ENCODE measurements at regions not wholly inside any gene's neighbourhood (a gene's known extent, or its start where the extent isn't known, plus 50 kb on each side); places are given as distances from the start of the nearest gene placed in this dataset.

- no peak overlapping the region for H3K4me3 ChIP-seq (ENCODE audit: insufficient read depth, low read depth, low read length)
- no peaks in the 10 kb centered on the region for H3K9me3 Mint-ChIP-seq (ENCODE audit: unreplicated experiment)
- H3K27ac Mint-ChIP-seq (ENCODE audit: unreplicated experiment), result no peak overlapping the region
- H3K36me3 ChIP-seq (ENCODE audit: insufficient read depth, low read length), result no peaks in the 10 kb centered on the region
- no peak overlapping the region for H3K27ac ChIP-seq (ENCODE audit: low read depth, low read length)
- no peak overlapping the region for H3K4me3 Mint-ChIP-seq (ENCODE audit: unreplicated experiment)
- FAIRE-seq (no peak), DNase-seq (ENCODE audit: low read depth) (no peak)
- TF ChIP-seq, protein P1, sequence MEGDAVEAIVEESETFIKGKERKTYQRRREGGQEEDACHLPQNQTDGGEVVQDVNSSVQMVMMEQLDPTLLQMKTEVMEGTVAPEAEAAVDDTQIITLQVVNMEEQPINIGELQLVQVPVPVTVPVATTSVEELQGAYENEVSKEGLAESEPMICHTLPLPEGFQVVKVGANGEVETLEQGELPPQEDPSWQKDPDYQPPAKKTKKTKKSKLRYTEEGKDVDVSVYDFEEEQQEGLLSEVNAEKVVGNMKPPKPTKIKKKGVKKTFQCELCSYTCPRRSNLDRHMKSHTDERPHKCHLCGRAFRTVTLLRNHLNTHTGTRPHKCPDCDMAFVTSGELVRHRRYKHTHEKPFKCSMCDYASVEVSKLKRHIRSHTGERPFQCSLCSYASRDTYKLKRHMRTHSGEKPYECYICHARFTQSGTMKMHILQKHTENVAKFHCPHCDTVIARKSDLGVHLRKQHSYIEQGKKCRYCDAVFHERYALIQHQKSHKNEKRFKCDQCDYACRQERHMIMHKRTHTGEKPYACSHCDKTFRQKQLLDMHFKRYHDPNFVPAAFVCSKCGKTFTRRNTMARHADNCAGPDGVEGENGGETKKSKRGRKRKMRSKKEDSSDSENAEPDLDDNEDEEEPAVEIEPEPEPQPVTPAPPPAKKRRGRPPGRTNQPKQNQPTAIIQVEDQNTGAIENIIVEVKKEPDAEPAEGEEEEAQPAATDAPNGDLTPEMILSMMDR (IDR thresholded peaks at IDR 0.05; ENCODE audit: insufficient read depth, low read depth, low read length), result no peak
- no peak for TF ChIP-seq EZH2 (IDR thresholded peaks at IDR 0.05; ENCODE audit: insufficient read depth, low read length)
- H3K4me1 ChIP-seq (ENCODE audit: insufficient read depth, low read length), result no peaks in the 10 kb centered on the region
- no peaks in the 10 kb centered on the region for H4K20me1 ChIP-seq (ENCODE audit: insufficient read depth, low read length)
- no peaks in the 10 kb centered on the region for H3K79me2 ChIP-seq (ENCODE audit: insufficient read depth, low read length)
- H2AFZ ChIP-seq (ENCODE audit: low read depth, low read length), result no peak overlapping the region
- H3K9ac ChIP-seq (ENCODE audit: low read length), result no peak overlapping the region
- no peaks in the 10 kb centered on the region for H3K4me1 Mint-ChIP-seq (ENCODE audit: low read depth, unreplicated experiment)
- no peaks in the 10 kb centered on the region for H3K9me3 ChIP-seq (ENCODE audit: insufficient read depth, low read depth, low read length)
- H3K27me3 ChIP-seq (ENCODE audit: insufficient read depth, low read length), result no peaks in the 10 kb centered on the region
- no peaks in the 10 kb centered on the region for H3K36me3 Mint-ChIP-seq (ENCODE audit: low read depth, unreplicated experiment)
- H3K27me3 Mint-ChIP-seq (ENCODE audit: low read depth, unreplicated experiment), result peaks cover 2% of the 10 kb centered on the region
- H3K4me2 ChIP-seq (ENCODE audit: low read length), result no peak overlapping the region
Measured at GRCh38 chr11:104510169-104510568, 346.2 kb upstream of the PDGFD start.

- no peaks in the 10 kb centered on the region for H3K27me3 Mint-ChIP-seq (ENCODE audit: low read depth, unreplicated experiment)
Measured at GRCh38 chr11:104490182-104490581, 326.2 kb upstream of the PDGFD start.

GRCh38 chr11:104488561-104488960 is 324.6 kb upstream of the PDGFD start:
- H3K27me3 ChIP-seq (ENCODE audit: insufficient read depth, low read length), result no peaks in the 10 kb centered on the region
- no peak overlapping the region for H3K27ac Mint-ChIP-seq (ENCODE audit: unreplicated experiment)
- no peak overlapping the region for H3K4me2 ChIP-seq (ENCODE audit: low read length)
- no peaks in the 10 kb centered on the region for H4K20me1 ChIP-seq (ENCODE audit: insufficient read depth, low read length)
- H3K9ac ChIP-seq (ENCODE audit: low read length), result no peak overlapping the region
- peaks cover 19% of the 10 kb centered on the region for H3K9me3 Mint-ChIP-seq (ENCODE audit: unreplicated experiment)
- peaks cover 20% of the 10 kb centered on the region for H3K9me3 ChIP-seq (ENCODE audit: insufficient read depth, low read depth, low read length)
- H3K4me3 Mint-ChIP-seq (ENCODE audit: unreplicated experiment), result no peak overlapping the region
- H3K4me3 ChIP-seq (ENCODE audit: insufficient read depth, low read depth, low read length), result no peak overlapping the region
- H3K4me1 ChIP-seq (ENCODE audit: insufficient read depth, low read length), result no peaks in the 10 kb centered on the region
- peaks cover 3% of the 10 kb centered on the region for H3K4me1 Mint-ChIP-seq (ENCODE audit: low read depth, unreplicated experiment)
- FAIRE-seq, result no peak
- H3K36me3 Mint-ChIP-seq (ENCODE audit: low read depth, unreplicated experiment), result no peaks in the 10 kb centered on the region
- no peaks in the 10 kb centered on the region for H3K79me2 ChIP-seq (ENCODE audit: insufficient read depth, low read length)
- no peak overlapping the region for H2AFZ ChIP-seq (ENCODE audit: low read depth, low read length)
- no peak for TF ChIP-seq EZH2 (IDR thresholded peaks at IDR 0.05; ENCODE audit: insufficient read depth, low read length)
- H3K27ac ChIP-seq (ENCODE audit: low read depth, low read length), result no peak overlapping the region
- H3K27me3 Mint-ChIP-seq (ENCODE audit: low read depth, unreplicated experiment), result no peaks in the 10 kb centered on the region
- no peaks in the 10 kb centered on the region for H3K36me3 ChIP-seq (ENCODE audit: insufficient read depth, low read length)
- no peak for DNase-seq (ENCODE audit: low read depth)

More at GRCh38 chr11:104490182-104490581, 326.2 kb upstream of the PDGFD start:
- Histone ChIP-seq H3K27ac (ENCODE audit: low read depth, low read length) (no peak overlapping the region), H2AFZ (ENCODE audit: low read depth, low read length) (no peak overlapping the region), H3K36me3 (ENCODE audit: insufficient read depth, low read length) (no peaks in the 10 kb centered on the region), H3K4me2 (ENCODE audit: low read length) (no peak overlapping the region), H3K9ac (ENCODE audit: low read length) (no peak overlapping the region), H4K20me1 (ENCODE audit: insufficient read depth, low read length) (no peaks in the 10 kb centered on the region), H3K4me3 (ENCODE audit: insufficient read depth, low read depth, low read length) (no peak overlapping the region), H3K79me2 (ENCODE audit: insufficient read depth, low read length) (no peaks in the 10 kb centered on the region), H3K9me3 (ENCODE audit: insufficient read depth, low read depth, low read length) (peaks cover 20% of the 10 kb centered on the region), H3K4me1 (ENCODE audit: insufficient read depth, low read length) (no peaks in the 10 kb centered on the region), H3K27me3 (ENCODE audit: insufficient read depth, low read length) (no peaks in the 10 kb centered on the region)
- no peak for DNase-seq (ENCODE audit: low read depth)
- no peak for FAIRE-seq
- Mint-ChIP-seq H3K36me3 (ENCODE audit: low read depth, unreplicated experiment) (no peaks in the 10 kb centered on the region), H3K4me3 (ENCODE audit: unreplicated experiment) (no peak overlapping the region), H3K4me1 (ENCODE audit: low read depth, unreplicated experiment) (peaks cover 3% of the 10 kb centered on the region), H3K27ac (ENCODE audit: unreplicated experiment) (no peak overlapping the region), H3K9me3 (ENCODE audit: unreplicated experiment) (peaks cover 19% of the 10 kb centered on the region)
- TF ChIP-seq, protein P1 (IDR thresholded peaks at IDR 0.05; ENCODE audit: insufficient read depth, low read depth, low read length), result no peak
- no peak for TF ChIP-seq EZH2 (IDR thresholded peaks at IDR 0.05; ENCODE audit: insufficient read depth, low read length)
